Liver (tissue), 7 donors: ENCODE measurements at regions not wholly inside any gene's neighbourhood (a gene's known extent, or its start where the extent isn't known, plus 50 kb on each side); places are given as distances from the start of the nearest gene placed in this dataset.
"Not testable (repeated sequence)": the region's sequence is repeated elsewhere in the genome, so short reads cannot be mapped to it uniquely, and the experiment has no call there.

ENCODE experiments used
- DNase-seq: peaks from one replicate; pipeline ENCODE4 v3.0.0-alpha.2; 2017; ENCODE audit warnings: low spot score
- H3K27ac ChIP-seq, 2 donors: one replicate each; pipeline ENCODE4 v1.7.0; 2013; ENCODE audit warnings: inconsistent platforms in 2 of 2, low read length in 2 of 2, control low read depth in 1 of 2, low read depth in 1 of 2, mild to moderate bottlenecking in 1 of 2
- H3K27me3 ChIP-seq, 4 donors: one replicate each; pipeline versions ENCODE4 v1.6.1 to v1.7.0; 2013; ENCODE audit warnings: low read length in 3 of 4, inconsistent platforms in 1 of 4, mild to moderate bottlenecking in 1 of 4, moderate library complexity in 1 of 4; ENCODE audit not compliant: control insufficient read depth in 4 of 4, insufficient read depth in 4 of 4
- H3K36me3 ChIP-seq, 4 donors: one replicate each; pipeline versions ENCODE4 v1.6.1 to v1.7.0; 2013; ENCODE audit warnings: low read length in 3 of 4, mild to moderate bottlenecking in 3 of 4, low read depth in 1 of 4, moderate library complexity in 1 of 4; ENCODE audit not compliant: control insufficient read depth in 4 of 4, insufficient read depth in 3 of 4
- H3K4me1 ChIP-seq, 4 donors: one replicate each; pipeline versions ENCODE4 v1.6.1 to v1.7.0; 2013; ENCODE audit warnings: low read length in 3 of 4, mild to moderate bottlenecking in 3 of 4, moderate library complexity in 1 of 4; ENCODE audit not compliant: control insufficient read depth in 4 of 4, insufficient read depth in 4 of 4
- H3K4me3 ChIP-seq, 3 donors: one replicate each; pipeline versions ENCODE4 v1.6.1 to v1.7.0; 2013; ENCODE audit warnings: low read length in 3 of 3, control low read depth in 1 of 3, low read depth in 1 of 3, mild to moderate bottlenecking in 1 of 3
- H3K9ac ChIP-seq, 2 donors: one replicate each; pipeline ENCODE4 v1.7.0; 2013; ENCODE audit warnings: low read length in 2 of 2, mild to moderate bottlenecking in 2 of 2, moderate library complexity in 2 of 2, control low read depth in 1 of 2, low read depth in 1 of 2
- H3K9me3 ChIP-seq, 4 donors: one replicate each; pipeline versions ENCODE4 v1.6.1 to v1.7.0; 2013; ENCODE audit warnings: low read length in 3 of 4; ENCODE audit not compliant: control insufficient read depth in 4 of 4
- FOXA1 ChIP-seq: IDR thresholded peaks from 2 replicates; pipeline ENCODE4 v1.6.1; 2016; ENCODE audit warnings: antibody characterized with exemption
- HNF4A ChIP-seq, 2 donors: conservative IDR thresholded peaks; 2 replicates each; pipeline ENCODE4 v1.6.1; 2016; ENCODE audit warnings: antibody characterized with exemption in 2 of 2, mild to moderate bottlenecking in 2 of 2
- HNF4G ChIP-seq: IDR thresholded peaks from 2 replicates; pipeline ENCODE4 v1.6.1; 2016; ENCODE audit warnings: antibody characterized with exemption
- JUND ChIP-seq, 2 donors: IDR thresholded peaks; 2 replicates each; pipeline ENCODE4 v1.6.1; 2016; ENCODE audit warnings: antibody characterized with exemption in 2 of 2
- WGBS: extraction: QIAGEN DNeasy Blood & Tissue Kit; methylation state at CpG from one replicate; pipeline ENCODE4 v1.1.7; 2013; 5-methylcytosine and 5-hydroxymethylcytosine counted together
- TF ChIP-seq, protein P1 (sequence below): IDR thresholded peaks from 2 replicates; pipeline ENCODE4 v1.6.1; 2016; ENCODE audit warnings: antibody characterized with exemption
- TF ChIP-seq, protein P2 (sequence below): IDR thresholded peaks from 2 replicates; pipeline ENCODE4 v1.6.1; 2016; ENCODE audit warnings: antibody characterized with exemption
- TF ChIP-seq, protein P3 (sequence below): IDR thresholded peaks from 2 replicates; pipeline ENCODE4 v1.6.1; 2016; ENCODE audit warnings: antibody characterized with exemption, mild to moderate bottlenecking
- donor health status: healthy.
- donor health status: healthy.
- donor health status: healthy.
- donor health status: healthy.

DNA sequence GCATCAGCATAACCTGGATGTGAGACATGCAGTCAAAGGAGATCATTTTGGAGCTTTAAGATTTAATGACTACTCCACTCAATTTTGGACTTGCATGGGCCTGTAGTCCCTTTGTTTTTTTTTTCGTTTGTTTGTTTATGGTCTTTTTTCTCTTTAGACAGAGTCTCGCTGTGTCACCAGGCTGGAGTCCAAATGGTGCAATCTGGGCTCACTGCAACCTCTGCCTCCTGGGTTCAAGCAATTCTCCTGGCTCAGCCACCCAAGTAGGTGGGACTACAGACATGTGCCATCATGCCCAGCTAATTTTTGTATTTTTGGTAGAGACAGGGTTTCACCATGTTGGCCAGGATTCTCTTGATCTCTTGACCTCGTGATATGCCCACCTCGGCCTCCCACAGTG lies 673.8 kb downstream of the CDH9 start:
- not testable (repeated sequence) for H3K4me1 ChIP-seq, H3K27ac ChIP-seq, H3K9ac ChIP-seq, H3K4me3 ChIP-seq, H3K27me3 ChIP-seq, H3K36me3 ChIP-seq, DNase-seq
- peak in 1 of 2 donors; percentile 33 for TF ChIP-seq HNF4A (conservative IDR thresholded peaks at IDR 0.05)
- WGBS = 65% methylated on average over 4 of the region's 4 CpGs
- H3K9me3 ChIP-seq = peaks cover 0 to 16% (median under 1%) of the 10 kb centered on the region in 4 donors

DNA sequence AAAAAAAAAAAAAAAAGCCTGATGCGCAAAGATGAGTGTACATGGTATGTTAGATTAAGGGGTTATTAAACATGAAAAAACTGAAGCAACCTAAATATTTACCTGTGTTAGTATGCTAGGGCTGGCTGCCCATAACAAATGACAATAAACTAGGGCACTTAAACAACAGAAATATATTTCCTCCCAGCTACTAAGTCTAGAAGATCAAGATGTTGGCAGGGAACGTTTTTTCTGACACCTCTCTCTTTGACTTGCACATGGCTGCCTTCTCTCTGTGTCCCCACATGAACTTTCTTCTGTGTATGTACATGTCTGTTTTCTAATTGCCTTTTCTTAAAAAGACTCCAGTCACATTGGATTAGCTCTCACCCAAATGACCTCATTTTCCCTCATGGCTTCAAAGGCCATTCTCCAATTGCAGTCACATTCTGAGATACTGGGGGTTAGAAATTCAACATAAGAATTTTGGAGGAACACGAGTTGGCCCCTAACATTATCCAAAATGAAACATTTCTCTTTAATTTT lies 694.5 kb downstream of the CDH9 start:
- Histone ChIP-seq H3K4me3 (no peak overlapping the region), H3K9ac (no peak overlapping the region), H3K36me3 (no peaks in the 10 kb centered on the region), H3K27me3 (no peaks in the 10 kb centered on the region), H3K9me3 (peaks cover 0 to 3% (median 0%) of the 10 kb centered on the region in 4 donors), H3K27ac (no peak overlapping the region), H3K4me1 (no peaks in the 10 kb centered on the region)
- DNase-seq = no peak
- WGBS = 63% methylated on average over 3 of the region's 3 CpGs
- TF ChIP-seq, protein P1, sequence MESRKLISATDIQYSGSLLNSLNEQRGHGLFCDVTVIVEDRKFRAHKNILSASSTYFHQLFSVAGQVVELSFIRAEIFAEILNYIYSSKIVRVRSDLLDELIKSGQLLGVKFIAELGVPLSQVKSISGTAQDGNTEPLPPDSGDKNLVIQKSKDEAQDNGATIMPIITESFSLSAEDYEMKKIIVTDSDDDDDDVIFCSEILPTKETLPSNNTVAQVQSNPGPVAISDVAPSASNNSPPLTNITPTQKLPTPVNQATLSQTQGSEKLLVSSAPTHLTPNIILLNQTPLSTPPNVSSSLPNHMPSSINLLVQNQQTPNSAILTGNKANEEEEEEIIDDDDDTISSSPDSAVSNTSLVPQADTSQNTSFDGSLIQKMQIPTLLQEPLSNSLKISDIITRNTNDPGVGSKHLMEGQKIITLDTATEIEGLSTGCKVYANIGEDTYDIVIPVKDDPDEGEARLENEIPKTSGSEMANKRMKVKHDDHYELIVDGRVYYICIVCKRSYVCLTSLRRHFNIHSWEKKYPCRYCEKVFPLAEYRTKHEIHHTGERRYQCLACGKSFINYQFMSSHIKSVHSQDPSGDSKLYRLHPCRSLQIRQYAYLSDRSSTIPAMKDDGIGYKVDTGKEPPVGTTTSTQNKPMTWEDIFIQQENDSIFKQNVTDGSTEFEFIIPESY = no peak
- TF ChIP-seq, protein P2, sequence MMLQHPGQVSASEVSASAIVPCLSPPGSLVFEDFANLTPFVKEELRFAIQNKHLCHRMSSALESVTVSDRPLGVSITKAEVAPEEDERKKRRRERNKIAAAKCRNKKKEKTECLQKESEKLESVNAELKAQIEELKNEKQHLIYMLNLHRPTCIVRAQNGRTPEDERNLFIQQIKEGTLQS = no peak

DNA sequence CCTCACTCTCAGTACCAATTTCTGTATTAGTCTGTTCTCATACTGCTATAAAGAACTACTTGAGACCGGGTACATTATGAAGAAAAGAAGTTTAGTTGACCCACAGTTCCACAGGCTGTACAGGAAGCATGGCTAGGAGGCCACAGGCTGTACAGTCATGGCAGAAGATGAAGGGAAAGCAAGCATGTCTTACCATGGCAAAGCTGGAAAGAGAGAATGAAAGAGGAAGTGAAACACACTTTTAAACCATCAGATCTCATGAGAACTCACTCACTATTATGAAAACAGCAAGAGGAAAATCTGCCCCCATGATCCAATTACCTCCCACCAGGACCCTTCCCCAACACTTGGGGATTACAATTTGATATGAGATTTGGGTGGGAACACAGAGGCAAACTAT lies 698.8 kb downstream of the CDH9 start:
- H3K9ac ChIP-seq = no peak overlapping the region
- 56% methylated on average over 1 of the region's 1 CpG for WGBS
- H3K27ac ChIP-seq = no peak overlapping the region
- no peaks in the 10 kb centered on the region for H3K36me3 ChIP-seq
- peaks cover 0 to 3% (median 0%) of the 10 kb centered on the region in 4 donors for H3K9me3 ChIP-seq
- no peak for DNase-seq
- H3K27me3 ChIP-seq = no peaks in the 10 kb centered on the region
- H3K4me3 ChIP-seq = no peak overlapping the region
- TF ChIP-seq, protein P1 = no peak
- TF ChIP-seq FOXA1 = no peak
- no peak for TF ChIP-seq JUND (IDR thresholded peaks at IDR 0.05)
- TF ChIP-seq HNF4A (conservative IDR thresholded peaks at IDR 0.05) = no peak
- TF ChIP-seq, protein P3, sequence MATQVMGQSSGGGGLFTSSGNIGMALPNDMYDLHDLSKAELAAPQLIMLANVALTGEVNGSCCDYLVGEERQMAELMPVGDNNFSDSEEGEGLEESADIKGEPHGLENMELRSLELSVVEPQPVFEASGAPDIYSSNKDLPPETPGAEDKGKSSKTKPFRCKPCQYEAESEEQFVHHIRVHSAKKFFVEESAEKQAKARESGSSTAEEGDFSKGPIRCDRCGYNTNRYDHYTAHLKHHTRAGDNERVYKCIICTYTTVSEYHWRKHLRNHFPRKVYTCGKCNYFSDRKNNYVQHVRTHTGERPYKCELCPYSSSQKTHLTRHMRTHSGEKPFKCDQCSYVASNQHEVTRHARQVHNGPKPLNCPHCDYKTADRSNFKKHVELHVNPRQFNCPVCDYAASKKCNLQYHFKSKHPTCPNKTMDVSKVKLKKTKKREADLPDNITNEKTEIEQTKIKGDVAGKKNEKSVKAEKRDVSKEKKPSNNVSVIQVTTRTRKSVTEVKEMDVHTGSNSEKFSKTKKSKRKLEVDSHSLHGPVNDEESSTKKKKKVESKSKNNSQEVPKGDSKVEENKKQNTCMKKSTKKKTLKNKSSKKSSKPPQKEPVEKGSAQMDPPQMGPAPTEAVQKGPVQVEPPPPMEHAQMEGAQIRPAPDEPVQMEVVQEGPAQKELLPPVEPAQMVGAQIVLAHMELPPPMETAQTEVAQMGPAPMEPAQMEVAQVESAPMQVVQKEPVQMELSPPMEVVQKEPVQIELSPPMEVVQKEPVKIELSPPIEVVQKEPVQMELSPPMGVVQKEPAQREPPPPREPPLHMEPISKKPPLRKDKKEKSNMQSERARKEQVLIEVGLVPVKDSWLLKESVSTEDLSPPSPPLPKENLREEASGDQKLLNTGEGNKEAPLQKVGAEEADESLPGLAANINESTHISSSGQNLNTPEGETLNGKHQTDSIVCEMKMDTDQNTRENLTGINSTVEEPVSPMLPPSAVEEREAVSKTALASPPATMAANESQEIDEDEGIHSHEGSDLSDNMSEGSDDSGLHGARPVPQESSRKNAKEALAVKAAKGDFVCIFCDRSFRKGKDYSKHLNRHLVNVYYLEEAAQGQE = no peak
- no peak for TF ChIP-seq HNF4G
- no peaks in the 10 kb centered on the region for H3K4me1 ChIP-seq
